ENCODE measurements at regions not wholly inside any gene's neighbourhood (a gene's known extent, or its start where the extent isn't known, plus 50 kb on each side); places are given as distances from the start of the nearest gene placed in this dataset.

- WGBS, 2 donors = 81 to 87% methylated on average over 2 of the region's 2 CpGs
- H3K9me3 ChIP-seq = no peaks in the 10 kb centered on the region
- H3K27ac ChIP-seq = no peak overlapping the region
- DNase-seq = no peak
- no peak overlapping the region for H3K4me3 ChIP-seq (replicated peaks in 1 of 3)
- TF ChIP-seq POLR2A (IDR thresholded peaks at IDR 0.05) (no peak), CTCF (IDR thresholded peaks at IDR 0.05) (no peak)
- H3K27me3 ChIP-seq = no peaks in the 10 kb centered on the region
- no peaks in the 10 kb centered on the region for H3K4me1 ChIP-seq
- intact Hi-C loops (cut with DNase I) = no loop called here
- H3K36me3 ChIP-seq = no peaks in the 10 kb centered on the region
Measured at GRCh38 chr10:8301333-8301732, 246.8 kb downstream of the GATA3 start.

- H3K27ac ChIP-seq = no peak overlapping the region
- H3K27me3 ChIP-seq = no peaks in the 10 kb centered on the region
- 84 to 94% methylated on average over 4 of the region's 4 CpGs for WGBS, 2 donors
- no peak overlapping the region for H3K4me3 ChIP-seq (replicated peaks in 1 of 3)
- DNase-seq = no peak
- no peaks in the 10 kb centered on the region for H3K36me3 ChIP-seq
- H3K9me3 ChIP-seq = no peaks in the 10 kb centered on the region
- intact Hi-C loops (cut with DNase I) = no loop called here
- no peaks in the 10 kb centered on the region for H3K4me1 ChIP-seq
- TF ChIP-seq POLR2A (IDR thresholded peaks at IDR 0.05) (no peak), CTCF (IDR thresholded peaks at IDR 0.05) (no peak)
Measured at GRCh38 chr10:8301831-8302230, 247.3 kb downstream of the GATA3 start.

- WGBS, 2 donors = 90 to 93% methylated on average over 6 of the region's 6 CpGs
- H3K4me3 ChIP-seq (replicated peaks in 1 of 3) = no peak overlapping the region
- TF ChIP-seq CTCF (IDR thresholded peaks at IDR 0.05) = no peak
- no peak for TF ChIP-seq POLR2A (IDR thresholded peaks at IDR 0.05)
- no peak overlapping the region for H3K27ac ChIP-seq
- no peak for DNase-seq
- H3K36me3 ChIP-seq = no peaks in the 10 kb centered on the region
- no peaks in the 10 kb centered on the region for H3K4me1 ChIP-seq
- no peaks in the 10 kb centered on the region for H3K27me3 ChIP-seq
- intact Hi-C loops (cut with DNase I) = no loop called here
- H3K9me3 ChIP-seq = no peaks in the 10 kb centered on the region
Measured at GRCh38 chr10:8302565-8302964, 248.1 kb downstream of the GATA3 start.

- Histone ChIP-seq H3K4me1 (no peaks in the 10 kb centered on the region), H3K27me3 (no peaks in the 10 kb centered on the region), H3K36me3 (no peaks in the 10 kb centered on the region), H3K27ac (no peak overlapping the region), H3K9me3 (no peaks in the 10 kb centered on the region), H3K4me3 (replicated peaks in 1 of 3) (no peak overlapping the region)
- DNase-seq = no peak
- intact Hi-C loops (cut with DNase I) = no loop called here
- WGBS, 2 donors = 85 to 86% methylated on average over 10 of the region's 10 CpGs
- TF ChIP-seq POLR2A (IDR thresholded peaks at IDR 0.05) = no peak
- no peak for TF ChIP-seq CTCF (IDR thresholded peaks at IDR 0.05)
Measured at GRCh38 chr10:8304861-8305260, 250.4 kb downstream of the GATA3 start.

- Histone ChIP-seq H3K4me3 (replicated peaks in 1 of 3) (no peak overlapping the region), H3K4me1 (no peaks in the 10 kb centered on the region), H3K27me3 (no peaks in the 10 kb centered on the region), H3K27ac (no peak overlapping the region), H3K36me3 (no peaks in the 10 kb centered on the region), H3K9me3 (no peaks in the 10 kb centered on the region)
- TF ChIP-seq POLR2A (IDR thresholded peaks at IDR 0.05) (no peak), CTCF (IDR thresholded peaks at IDR 0.05) (no peak)
- WGBS, 2 donors = 88 to 91% methylated on average over 9 of the region's 9 CpGs
- intact Hi-C loops (cut with DNase I) = no loop called here
- no peak for DNase-seq
Measured at GRCh38 chr10:8305876-8306652, 251.6 kb downstream of the GATA3 start.

All from thyroid gland (tissue), 4 donors.